HL-60 (cell line): ENCODE measurements at regions not wholly inside any gene's neighbourhood (a gene's known extent, or its start where the extent isn't known, plus 50 kb on each side); places are given as distances from the start of the nearest gene placed in this dataset.

ENCODE experiments used
- CTCF ChIP-seq: IDR thresholded peaks from one replicate; pipeline ENCODE4 v1.5.1; 2011; ENCODE audit warnings: low read length, control low read depth, inconsistent platforms; ENCODE audit not compliant: insufficient read depth
- GABPA ChIP-seq: IDR thresholded peaks from 2 replicates; pipeline ENCODE4 v1.6.1; 2012; ENCODE audit warnings: low read depth

- TF ChIP-seq CTCF = no peak
- no peak for TF ChIP-seq GABPA
Measured at GRCh38 chr18:60943297-60943696, 389.9 kb upstream of the CDH20 start.
